Breast epithelium (tissue), 3 donors: ENCODE measurements at regions not wholly inside any gene's neighbourhood (a gene's known extent, or its start where the extent isn't known, plus 50 kb on each side); places are given as distances from the start of the nearest gene placed in this dataset.

Experiments used
- CTCF ChIP-seq, 3 donors: fragments of 450-650 bp; IDR thresholded peaks; one replicate each; pipeline ENCODE4 v1.5.1; 2016 to 2017; ENCODE audit warnings: antibody characterized with exemption in 3 of 3, mild to moderate bottlenecking in 3 of 3, moderate library complexity in 3 of 3
- POLR2A ChIP-seq: fragments of 450-650 bp; IDR thresholded peaks from one replicate; pipeline ENCODE4 v1.6.1; 2016; ENCODE audit warnings: antibody characterized with exemption, mild to moderate bottlenecking, moderate library complexity
- POLR2AphosphoS5 ChIP-seq, 3 donors: sonication (generic); formaldehyde crosslinking; IDR thresholded peaks; one replicate each; pipeline ENCODE4 v1.6.1; 2017; ENCODE audit warnings: antibody characterized with exemption in 3 of 3

DNA sequence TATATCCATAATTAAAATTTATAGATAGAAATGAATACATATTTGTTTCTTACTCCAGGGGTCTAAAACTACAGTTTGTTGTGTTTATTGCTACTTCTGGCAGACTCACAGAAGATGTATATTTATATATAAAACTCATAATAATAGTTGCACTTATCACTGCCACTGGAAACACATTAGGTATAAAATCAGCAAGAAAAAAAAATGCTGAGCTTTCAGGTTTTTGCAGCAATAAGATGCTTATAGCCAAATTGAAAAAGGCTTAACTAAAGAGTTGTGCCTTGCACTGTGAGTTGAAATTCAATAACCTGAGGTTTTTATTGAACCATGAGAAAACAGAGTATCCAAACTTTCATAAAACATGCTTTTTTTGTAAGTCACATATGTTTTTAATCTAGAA, 623.9 kb upstream of the CRIM1 start:
- TF ChIP-seq CTCF (IDR thresholded peaks at IDR 0.05), result no peak
- TF ChIP-seq POLR2A, result no peak
- no peak for TF ChIP-seq POLR2AphosphoS5 (IDR thresholded peaks at IDR 0.05)
